ENCODE measurements at regions not wholly inside any gene's neighbourhood (a gene's known extent, or its start where the extent isn't known, plus 50 kb on each side); places are given as distances from the start of the nearest gene placed in this dataset.

DNA sequence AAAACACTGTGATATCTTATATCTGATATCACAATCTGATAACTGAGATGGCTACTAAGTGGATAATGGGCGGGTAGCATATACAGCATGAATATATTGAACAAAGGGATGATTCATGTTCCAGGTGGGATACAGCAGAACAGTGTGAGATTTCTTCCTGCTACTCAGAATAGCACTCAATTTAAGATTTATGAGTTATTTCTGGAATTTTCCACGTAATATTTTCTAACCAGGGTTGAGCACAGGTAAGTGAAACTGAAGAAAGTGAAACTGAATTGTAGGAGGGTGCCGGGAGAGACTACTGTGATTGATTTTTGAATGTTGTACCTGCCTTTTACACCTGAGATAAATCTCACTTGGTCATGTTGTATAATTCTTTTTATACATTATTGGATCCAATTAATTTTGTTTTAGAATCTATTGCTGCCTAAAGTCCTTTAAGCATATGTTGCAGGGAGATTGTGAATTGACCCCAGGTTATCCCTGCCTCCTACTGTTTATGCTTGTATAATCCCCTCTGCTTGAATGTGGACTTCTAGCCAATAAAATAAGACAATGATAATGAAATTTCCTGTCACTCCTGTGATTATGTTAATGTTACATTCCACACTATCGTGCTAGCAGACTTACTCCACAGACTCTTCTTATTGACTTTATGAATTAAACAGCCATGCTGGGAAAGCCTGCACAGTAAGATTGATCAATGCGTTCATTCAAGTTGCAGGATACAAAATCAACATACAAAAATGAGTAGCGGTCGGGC, 67.6 kb upstream of the RBBP8 start:
- no peak overlapping the region for H3K27ac ChIP-seq
- H3K4me3 ChIP-seq: no peak overlapping the region
- no peak for DNase-seq (ENCODE audit: low spot score)
- H3K9me3 ChIP-seq: no peaks in the 10 kb centered on the region
- WGBS: 79% methylated on average over 7 of the region's 7 CpGs
- H3K4me1 ChIP-seq (replicated peaks): no peaks in the 10 kb centered on the region
- TF ChIP-seq, protein P1, sequence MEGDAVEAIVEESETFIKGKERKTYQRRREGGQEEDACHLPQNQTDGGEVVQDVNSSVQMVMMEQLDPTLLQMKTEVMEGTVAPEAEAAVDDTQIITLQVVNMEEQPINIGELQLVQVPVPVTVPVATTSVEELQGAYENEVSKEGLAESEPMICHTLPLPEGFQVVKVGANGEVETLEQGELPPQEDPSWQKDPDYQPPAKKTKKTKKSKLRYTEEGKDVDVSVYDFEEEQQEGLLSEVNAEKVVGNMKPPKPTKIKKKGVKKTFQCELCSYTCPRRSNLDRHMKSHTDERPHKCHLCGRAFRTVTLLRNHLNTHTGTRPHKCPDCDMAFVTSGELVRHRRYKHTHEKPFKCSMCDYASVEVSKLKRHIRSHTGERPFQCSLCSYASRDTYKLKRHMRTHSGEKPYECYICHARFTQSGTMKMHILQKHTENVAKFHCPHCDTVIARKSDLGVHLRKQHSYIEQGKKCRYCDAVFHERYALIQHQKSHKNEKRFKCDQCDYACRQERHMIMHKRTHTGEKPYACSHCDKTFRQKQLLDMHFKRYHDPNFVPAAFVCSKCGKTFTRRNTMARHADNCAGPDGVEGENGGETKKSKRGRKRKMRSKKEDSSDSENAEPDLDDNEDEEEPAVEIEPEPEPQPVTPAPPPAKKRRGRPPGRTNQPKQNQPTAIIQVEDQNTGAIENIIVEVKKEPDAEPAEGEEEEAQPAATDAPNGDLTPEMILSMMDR (IDR thresholded peaks at IDR 0.05): no peak
- no peak for TF ChIP-seq POLR2AphosphoS5 (IDR thresholded peaks at IDR 0.05)
- TF ChIP-seq POLR2A (IDR thresholded peaks at IDR 0.05): no peak
- H3K27me3 ChIP-seq (replicated peaks; ENCODE audit: insufficient read depth): no peaks in the 10 kb centered on the region
- intact Hi-C loops (cut with DNase I): no loop called here
- no peaks in the 10 kb centered on the region for H3K36me3 ChIP-seq

DNA sequence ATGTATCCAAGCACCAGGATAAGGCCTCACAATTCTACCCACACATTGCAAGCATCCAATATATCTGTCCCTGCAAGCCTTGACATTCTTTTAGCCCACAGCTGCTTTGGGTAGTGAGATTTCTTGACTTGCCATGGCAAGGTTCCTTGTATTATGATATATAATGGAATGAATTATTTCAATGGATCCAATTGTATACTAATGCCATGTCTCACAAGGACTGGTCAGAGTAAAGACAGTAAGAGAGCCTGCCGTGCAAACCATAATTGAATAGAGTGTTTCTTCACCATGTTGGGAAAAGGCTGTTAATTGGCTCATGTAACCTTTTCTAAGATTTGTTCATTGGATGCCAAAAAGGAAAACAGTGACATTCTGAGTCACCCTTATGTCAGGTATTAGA, 64.3 kb upstream of the RBBP8 start:
- Histone ChIP-seq H3K9me3 (no peaks in the 10 kb centered on the region), H3K27me3 (replicated peaks; ENCODE audit: insufficient read depth) (no peaks in the 10 kb centered on the region), H3K27ac (no peak overlapping the region), H3K4me1 (replicated peaks) (no peaks in the 10 kb centered on the region), H3K36me3 (no peaks in the 10 kb centered on the region), H3K4me3 (no peak overlapping the region)
- no peak for DNase-seq (ENCODE audit: low spot score)
- no peak for TF ChIP-seq POLR2AphosphoS5 (IDR thresholded peaks at IDR 0.05)
- TF ChIP-seq, protein P1 (IDR thresholded peaks at IDR 0.05): no peak
- WGBS: 65% methylated on average over 1 of the region's 1 CpG
- intact Hi-C loops (cut with DNase I): no loop called here

DNA sequence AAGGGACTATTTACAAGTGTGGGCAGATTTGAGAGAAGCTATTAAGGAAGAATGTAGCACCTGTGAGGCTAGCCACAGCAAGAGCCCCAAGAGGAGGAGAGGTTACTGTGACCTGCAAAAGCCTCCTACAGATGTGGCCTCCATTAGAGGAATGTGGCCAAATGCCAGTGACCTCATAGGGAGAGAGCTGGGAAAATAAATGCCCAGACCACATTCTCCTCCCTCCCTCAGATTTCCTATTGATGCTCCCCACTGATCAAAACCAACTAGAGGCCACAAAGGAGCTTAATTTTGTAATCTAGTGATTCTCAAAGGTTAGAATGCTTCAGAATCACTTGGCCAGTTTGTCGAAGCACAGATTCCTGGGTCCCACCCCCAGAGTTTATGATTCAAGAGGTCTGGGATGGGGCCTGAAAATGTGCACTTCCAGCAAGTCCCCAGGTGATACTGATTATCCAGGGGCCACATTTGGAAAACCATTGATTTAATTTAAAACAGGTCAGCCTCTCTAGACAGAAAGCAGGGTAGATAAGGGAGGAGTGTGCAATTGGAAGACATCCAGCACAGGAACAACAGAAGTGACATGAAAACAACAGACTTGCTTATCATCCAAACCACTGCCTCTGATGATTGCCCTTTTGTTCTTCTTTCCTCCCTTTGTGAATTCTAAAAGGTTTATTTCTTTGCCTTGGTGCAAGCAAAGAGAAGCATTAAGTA, 61.2 kb upstream of the RBBP8 start:
- H3K9me3 ChIP-seq: no peaks in the 10 kb centered on the region
- intact Hi-C loops (cut with DNase I): no loop called here
- no peaks in the 10 kb centered on the region for H3K36me3 ChIP-seq
- DNase-seq (ENCODE audit: low spot score): no peak
- 100% methylated on average over 1 of the region's 1 CpG for WGBS
- TF ChIP-seq POLR2AphosphoS5 (IDR thresholded peaks at IDR 0.05): no peak
- TF ChIP-seq POLR2A (IDR thresholded peaks at IDR 0.05): no peak
- TF ChIP-seq, protein P1 (IDR thresholded peaks at IDR 0.05): no peak
- no peak overlapping the region for H3K4me3 ChIP-seq
- no peaks in the 10 kb centered on the region for H3K4me1 ChIP-seq (replicated peaks)
- H3K27ac ChIP-seq: no peak overlapping the region
- no peaks in the 10 kb centered on the region for H3K27me3 ChIP-seq (replicated peaks; ENCODE audit: insufficient read depth)

- TF ChIP-seq POLR2AphosphoS5 (IDR thresholded peaks at IDR 0.05) (no peak), POLR2A (IDR thresholded peaks at IDR 0.05) (no peak)
- TF ChIP-seq, protein P1 (IDR thresholded peaks at IDR 0.05): no peak
- 37% methylated on average over 8 of the region's 8 CpGs for WGBS
- no peaks in the 10 kb centered on the region for H3K9me3 ChIP-seq
These were observed 60.1 kb upstream of the RBBP8 start for GRCh38 chr18:22872900-22873537.

More at GRCh38 chr18:22872900-22873537, 60.1 kb upstream of the RBBP8 start:
- H3K36me3 ChIP-seq: no peaks in the 10 kb centered on the region
- no peak for DNase-seq (ENCODE audit: low spot score)
- no peak overlapping the region for H3K27ac ChIP-seq
- H3K4me1 ChIP-seq (replicated peaks): no peaks in the 10 kb centered on the region
- no peak overlapping the region for H3K4me3 ChIP-seq
- intact Hi-C loops (cut with DNase I): no loop called here
- no peaks in the 10 kb centered on the region for H3K27me3 ChIP-seq (replicated peaks; ENCODE audit: insufficient read depth)

All from prostate gland (tissue), 2 donors.